H54 (cell line): ENCODE measurements at regions not wholly inside any gene's neighbourhood (a gene's known extent, or its start where the extent isn't known, plus 50 kb on each side); places are given as distances from the start of the nearest gene placed in this dataset.
A peak's percentile ranks its signal among the peaks of the same experiment; 100 is the strongest.
"Not testable (repeated sequence)": the region's sequence is repeated elsewhere in the genome, so short reads cannot be mapped to it uniquely, and the experiment has no call there.

Experiments used
- DNase-seq: peaks from one replicate; pipeline ENCODE4 v3.0.0; 2011; ENCODE audit warnings: low spot score, mixed read lengths; ENCODE audit not compliant: insufficient read length
- FAIRE-seq: peaks from 3 replicates; lab custom pipeline; 2011; peaks lifted over from hg19 to GRCh38; lab: Jason Lieb, UNC
- POLR2A ChIP-seq: IDR thresholded peaks from 2 replicates; pipeline ENCODE4 v1.6.1; 2011; ENCODE audit warnings: low read depth, mild to moderate bottlenecking, low read length

GRCh38 chr3:181336597-181336996, 347.1 kb upstream of the DNAJC19 start:
- no peak for TF ChIP-seq POLR2A
- FAIRE-seq (no peak), DNase-seq (no peak)

DNA sequence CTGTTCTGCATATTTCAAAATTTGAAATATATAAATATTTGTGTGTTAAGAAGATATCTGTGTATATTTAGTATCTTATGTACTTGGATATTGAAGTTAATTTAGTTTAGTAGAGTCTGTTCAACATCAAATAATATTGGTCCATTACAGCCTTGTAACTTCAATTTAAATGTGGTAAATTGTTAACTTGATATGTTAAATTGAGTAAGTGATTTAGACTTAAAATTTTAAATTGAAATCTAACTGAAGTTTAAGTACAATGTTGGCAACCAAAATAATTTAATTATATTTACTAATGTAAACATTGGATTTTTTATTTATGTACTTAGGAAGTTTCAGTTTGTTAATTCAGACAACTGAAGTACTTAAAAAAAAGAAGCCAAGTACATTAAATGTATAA, 343.9 kb upstream of the DNAJC19 start:
- FAIRE-seq (no peak), DNase-seq (no peak)
- no peak for TF ChIP-seq POLR2A

DNA sequence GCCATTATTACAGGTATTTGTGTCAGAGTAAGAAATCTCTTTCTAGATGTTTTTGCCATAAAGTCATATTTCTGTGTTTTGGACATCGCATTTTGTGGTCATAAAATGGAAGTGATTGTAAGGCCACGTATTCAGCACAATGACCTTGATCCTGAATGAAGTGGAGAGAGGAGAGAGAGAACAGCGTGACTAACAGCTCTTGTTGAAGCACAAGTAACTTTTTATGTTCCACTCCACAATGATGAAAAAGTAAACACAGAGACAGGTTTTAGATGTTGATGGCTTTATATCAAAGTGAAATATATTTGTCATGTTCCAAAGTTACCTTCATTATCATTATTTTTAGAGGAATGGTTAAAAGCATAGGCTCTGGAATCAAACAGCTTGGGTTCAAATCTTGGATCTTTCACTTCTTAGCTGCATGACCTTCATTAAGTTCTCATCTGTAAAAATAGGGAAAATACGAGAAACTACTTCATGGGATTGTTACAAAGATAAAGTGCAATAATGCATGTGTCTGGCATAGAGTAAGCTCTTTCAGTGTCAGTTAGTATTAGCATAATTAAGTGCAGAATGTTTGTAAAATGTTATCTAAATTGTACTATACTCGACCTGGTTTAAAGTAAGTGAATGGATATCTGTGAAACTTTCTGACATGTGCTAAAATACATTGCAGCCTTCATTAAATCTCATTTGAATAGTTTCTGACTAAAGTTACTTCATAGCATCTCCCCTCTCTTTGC, 341.5 kb upstream of the DNAJC19 start:
- no peak for TF ChIP-seq POLR2A
- no peak for FAIRE-seq
- no peak for DNase-seq

DNA sequence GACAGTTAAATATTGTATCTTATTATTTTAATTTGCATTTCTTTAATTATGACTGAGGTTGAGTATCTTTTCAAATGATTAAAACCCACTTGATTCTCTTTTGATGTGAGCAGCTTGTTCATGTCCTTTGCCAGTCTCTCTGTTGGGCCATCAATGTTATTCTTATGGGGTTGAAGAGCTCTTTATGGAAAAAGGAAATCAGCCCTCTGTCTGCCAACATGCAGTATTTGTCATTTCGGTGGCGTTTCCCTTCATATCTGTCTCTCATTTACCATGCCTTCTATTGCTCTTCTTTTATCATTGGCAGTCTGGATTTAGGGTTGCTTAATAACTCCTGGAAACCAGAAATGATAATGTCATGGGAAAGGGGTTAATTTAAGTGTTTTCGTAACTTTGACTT, 340.7 kb upstream of the DNAJC19 start:
- TF ChIP-seq POLR2A, result no peak
- no peak for FAIRE-seq
- no peak for DNase-seq

DNA sequence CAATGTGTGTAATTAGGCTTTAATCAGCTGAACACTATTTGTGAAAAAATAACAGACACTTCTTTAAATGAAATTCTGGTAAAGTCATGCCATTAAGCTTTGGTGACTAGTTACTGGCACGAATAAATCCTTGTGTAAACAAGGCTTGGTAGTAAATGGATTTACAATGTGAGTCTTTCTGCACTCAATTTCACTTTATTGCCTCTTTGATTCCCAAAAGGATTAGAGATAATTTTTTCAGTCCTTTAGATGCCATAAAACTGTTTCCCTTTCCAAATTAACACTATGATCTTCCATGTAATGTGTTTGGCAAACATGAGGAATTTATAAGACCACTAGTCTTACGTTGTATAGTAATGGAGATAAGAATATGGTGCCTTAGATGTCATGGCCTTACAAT, 339.5 kb upstream of the DNAJC19 start:
- FAIRE-seq (no peak), DNase-seq (no peak)
- TF ChIP-seq POLR2A, result no peak

GRCh38 chr3:181328346-181328745, 338.8 kb upstream of the DNAJC19 start:
- DNase-seq, result no peak
- no peak for TF ChIP-seq POLR2A
- no peak for FAIRE-seq

DNA sequence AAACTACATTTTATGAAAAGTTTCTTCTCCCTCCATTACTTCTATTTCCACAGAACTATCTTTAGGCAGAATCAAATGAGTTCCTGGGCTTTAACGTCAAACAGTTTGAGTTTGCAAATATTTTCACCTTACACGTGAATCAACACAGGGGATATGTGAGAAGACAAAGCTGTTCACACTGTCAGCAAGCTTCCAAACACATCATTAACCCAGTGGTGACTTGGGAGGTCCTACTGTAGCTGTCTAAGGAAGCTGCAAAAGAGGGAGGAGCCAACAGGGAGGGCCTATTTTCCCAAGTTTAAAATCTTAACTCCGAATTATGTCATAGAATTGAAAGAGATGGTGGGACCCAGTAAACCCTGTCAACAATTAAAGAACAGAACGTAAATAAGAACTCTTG, 337.8 kb upstream of the DNAJC19 start:
- no peak for DNase-seq
- no peak for TF ChIP-seq POLR2A
- FAIRE-seq, result no peak

DNA sequence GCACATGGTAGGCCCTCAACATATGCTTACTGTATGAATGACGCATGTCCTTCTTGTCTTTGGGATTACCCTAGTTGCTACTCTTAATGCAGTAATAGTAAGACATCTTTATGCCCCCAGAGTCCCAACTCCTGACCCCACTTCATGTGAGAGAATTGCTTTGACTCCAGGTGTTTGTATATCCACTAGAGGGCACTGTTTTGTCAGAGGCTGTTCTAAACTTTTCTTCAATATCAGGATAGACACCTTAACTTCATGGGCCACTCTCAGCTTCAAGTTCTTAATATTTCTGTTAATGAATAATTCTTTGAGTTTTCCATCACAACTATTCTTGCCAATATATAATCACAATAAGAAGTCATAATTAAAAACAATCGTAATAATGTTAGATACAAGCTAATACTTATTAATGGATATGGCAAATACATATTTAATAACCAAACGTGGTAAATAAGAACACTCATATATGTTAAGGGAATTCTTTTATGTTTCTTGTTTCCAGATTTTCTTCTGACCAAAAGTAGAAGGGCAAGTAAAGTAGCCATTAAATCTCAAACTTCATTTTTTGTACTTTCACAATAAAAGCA, 337.2 kb upstream of the DNAJC19 start:
- DNase-seq, result peak; percentile 7
- TF ChIP-seq POLR2A, result no peak
- peak; percentile 77 for FAIRE-seq

DNA sequence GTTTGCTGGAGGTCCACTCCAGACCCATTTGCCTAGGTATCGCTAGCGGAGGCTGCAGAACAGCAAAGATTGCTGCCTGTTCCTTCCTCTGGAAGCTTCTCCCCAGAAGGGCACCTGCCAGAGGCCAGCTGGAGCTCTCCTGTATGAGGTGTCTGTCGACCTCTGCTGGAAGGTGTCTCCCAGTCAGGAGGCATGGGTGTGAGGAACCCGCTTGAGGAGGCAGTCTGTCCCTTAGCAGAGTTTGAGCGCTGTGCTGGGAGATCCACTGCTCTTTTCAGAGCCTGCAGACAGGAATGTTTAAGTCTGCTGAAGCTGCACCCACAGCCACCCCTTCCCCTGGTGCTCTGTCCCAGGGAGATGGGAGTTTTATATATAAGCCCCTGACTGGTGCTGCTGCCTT, 335.0 kb upstream of the DNAJC19 start:
- FAIRE-seq, DNase-seq: not testable (repeated sequence)

DNA sequence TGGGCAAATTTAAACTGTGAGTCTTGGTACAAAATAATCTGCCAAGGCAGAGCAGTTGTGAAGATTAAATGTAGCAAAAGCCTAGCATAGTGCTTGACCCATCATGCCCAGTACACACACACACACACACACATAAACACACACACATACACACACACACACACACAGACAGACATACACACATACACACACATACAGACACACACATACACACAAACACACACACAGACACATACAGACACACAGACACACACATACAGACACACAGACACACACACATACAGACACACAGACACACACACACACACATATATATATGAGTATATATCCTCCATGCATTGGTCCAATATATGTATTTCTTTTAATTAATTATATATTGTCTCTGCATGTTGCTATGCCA, 328.8 kb upstream of the DNAJC19 start:
- no peak for TF ChIP-seq POLR2A
- DNase-seq (no peak), FAIRE-seq (no peak)

- TF ChIP-seq POLR2A, result no peak
- no peak for FAIRE-seq
- no peak for DNase-seq
These were observed 328.0 kb upstream of the DNAJC19 start for GRCh38 chr3:181317508-181317907.

DNA sequence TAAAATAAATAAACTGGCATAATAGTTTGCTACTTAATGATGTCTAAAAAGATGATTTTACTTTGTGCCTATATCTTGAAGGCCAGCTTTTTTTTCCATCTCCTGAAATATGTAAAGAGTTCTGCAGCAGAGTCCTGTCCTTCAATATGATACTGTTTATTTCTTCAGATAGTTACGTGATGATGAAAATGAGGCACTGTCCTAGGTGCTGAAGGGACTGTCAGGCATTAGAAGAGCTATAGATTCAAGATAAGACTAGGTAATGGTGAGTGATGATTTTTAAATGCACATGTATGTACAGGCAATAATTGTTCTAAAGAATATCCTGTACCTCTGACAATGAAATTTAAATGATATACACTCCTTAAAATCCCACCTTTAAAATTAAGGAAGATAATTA, 326.9 kb upstream of the DNAJC19 start:
- FAIRE-seq (peak; percentile 20), DNase-seq (no peak)
- TF ChIP-seq POLR2A, result no peak

GRCh38 chr3:181313335-181313734, 323.8 kb upstream of the DNAJC19 start:
- FAIRE-seq, result no peak
- DNase-seq, result no peak
- TF ChIP-seq POLR2A, result no peak

GRCh38 chr3:181311186-181311585, 321.6 kb upstream of the DNAJC19 start:
- no peak for DNase-seq
- no peak for FAIRE-seq
- TF ChIP-seq POLR2A, result no peak

DNA sequence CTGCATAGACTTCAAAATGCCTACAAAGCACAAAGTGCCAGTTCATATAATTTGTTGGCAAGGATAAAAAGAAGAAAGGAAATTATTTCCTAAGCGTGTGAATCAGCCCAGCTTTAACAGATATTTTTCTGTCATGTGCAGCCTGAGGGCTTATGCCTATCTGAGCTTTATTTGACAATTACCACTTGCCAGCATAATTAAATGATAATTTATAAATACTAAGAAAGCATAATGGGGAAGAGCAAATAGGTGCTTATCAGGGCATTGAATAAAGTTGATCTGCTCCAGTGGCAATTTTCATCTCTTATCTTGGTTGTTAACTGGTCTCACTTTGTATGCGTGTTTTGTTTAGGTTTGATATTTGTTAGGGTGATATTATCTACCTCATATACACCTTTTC, 313.4 kb upstream of the DNAJC19 start:
- FAIRE-seq, result no peak
- TF ChIP-seq POLR2A, result no peak
- DNase-seq, result no peak
